ENCODE measurements at regions not wholly inside any gene's neighbourhood (a gene's known extent, or its start where the extent isn't known, plus 50 kb on each side); places are given as distances from the start of the nearest gene placed in this dataset.

DNA sequence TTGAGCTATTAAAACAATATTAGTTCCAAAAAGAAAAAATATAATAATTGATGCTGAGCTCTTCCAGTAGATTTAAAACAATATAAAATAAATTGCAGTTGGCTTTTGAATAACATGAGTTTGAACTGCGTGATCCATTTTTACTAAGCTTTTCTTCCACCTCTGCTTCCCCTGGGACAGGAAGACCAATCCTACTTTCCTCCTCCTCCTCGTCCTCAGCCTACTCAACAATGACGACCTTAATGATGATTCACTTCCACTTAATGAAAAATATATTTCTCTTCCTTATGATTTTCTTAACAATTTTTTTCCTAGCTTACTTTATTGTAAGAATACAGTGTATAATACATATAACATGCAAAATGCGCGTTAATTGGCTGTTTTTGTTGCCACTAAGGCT lies 78.9 kb upstream of the THRB start:
- TF ChIP-seq POLR2A (IDR thresholded peaks at IDR 0.05) = no peak
- TF ChIP-seq, protein P1, sequence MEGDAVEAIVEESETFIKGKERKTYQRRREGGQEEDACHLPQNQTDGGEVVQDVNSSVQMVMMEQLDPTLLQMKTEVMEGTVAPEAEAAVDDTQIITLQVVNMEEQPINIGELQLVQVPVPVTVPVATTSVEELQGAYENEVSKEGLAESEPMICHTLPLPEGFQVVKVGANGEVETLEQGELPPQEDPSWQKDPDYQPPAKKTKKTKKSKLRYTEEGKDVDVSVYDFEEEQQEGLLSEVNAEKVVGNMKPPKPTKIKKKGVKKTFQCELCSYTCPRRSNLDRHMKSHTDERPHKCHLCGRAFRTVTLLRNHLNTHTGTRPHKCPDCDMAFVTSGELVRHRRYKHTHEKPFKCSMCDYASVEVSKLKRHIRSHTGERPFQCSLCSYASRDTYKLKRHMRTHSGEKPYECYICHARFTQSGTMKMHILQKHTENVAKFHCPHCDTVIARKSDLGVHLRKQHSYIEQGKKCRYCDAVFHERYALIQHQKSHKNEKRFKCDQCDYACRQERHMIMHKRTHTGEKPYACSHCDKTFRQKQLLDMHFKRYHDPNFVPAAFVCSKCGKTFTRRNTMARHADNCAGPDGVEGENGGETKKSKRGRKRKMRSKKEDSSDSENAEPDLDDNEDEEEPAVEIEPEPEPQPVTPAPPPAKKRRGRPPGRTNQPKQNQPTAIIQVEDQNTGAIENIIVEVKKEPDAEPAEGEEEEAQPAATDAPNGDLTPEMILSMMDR (IDR thresholded peaks at IDR 0.05) = no peak

All from suprapubic skin (tissue), 3 donors.